Activated naive CD4-positive, alpha-beta T cell treated with anti-CD3 and anti-CD28 coated beads, Interleukin-2, amount 50 U/mL, for 16 hours (primary cell): ENCODE measurements at regions not wholly inside any gene's neighbourhood (a gene's known extent, or its start where the extent isn't known, plus 50 kb on each side); places are given as distances from the start of the nearest gene placed in this dataset.
"Not testable (repeated sequence)": the region's sequence is repeated elsewhere in the genome, so short reads cannot be mapped to it uniquely, and the experiment has no call there.

Source experiments
- DNase-seq: peaks from one replicate; pipeline ENCODE4 v3.0.0-alpha.2; 2020

DNA sequence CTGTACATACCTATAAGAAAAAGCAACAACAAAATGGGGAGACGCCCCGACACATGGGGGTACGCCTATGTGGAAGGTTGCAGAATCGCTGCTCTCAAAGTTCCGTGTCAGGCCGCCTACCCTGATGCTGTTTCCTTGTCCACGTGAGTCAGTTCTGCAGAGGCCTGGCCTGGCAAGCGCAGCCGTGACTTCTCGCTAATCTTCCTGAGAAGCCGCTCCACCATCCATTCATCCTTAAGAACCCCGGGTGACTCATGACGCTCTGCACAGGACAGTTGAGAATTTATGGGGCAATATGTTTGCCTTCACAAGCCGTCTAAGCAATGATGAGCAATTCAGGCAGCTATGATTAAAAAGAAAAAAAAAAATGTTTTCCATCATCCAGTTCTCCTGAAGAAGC lies 122.3 kb upstream of the TMPRSS2 start:
- DNase-seq: no peak

DNA sequence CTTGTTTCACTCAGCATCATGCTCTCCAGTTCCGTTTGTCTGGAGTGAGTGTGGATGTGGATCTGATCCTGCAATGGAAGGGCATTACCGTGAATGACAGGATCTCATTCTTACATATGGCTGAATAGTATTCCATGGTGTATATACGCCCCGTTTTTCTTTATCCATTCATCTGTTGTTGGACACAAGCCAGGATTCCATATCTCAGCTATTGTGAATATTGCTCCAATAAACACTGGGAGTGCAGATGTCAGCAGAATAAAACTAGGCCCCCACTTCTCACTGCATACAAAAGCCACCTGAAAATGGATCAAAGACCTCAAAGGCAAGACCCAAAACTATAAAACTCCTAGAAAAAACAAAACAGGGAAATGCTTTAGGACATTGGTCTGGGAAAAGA lies 120.3 kb upstream of the TMPRSS2 start:
- no peak for DNase-seq

DNA sequence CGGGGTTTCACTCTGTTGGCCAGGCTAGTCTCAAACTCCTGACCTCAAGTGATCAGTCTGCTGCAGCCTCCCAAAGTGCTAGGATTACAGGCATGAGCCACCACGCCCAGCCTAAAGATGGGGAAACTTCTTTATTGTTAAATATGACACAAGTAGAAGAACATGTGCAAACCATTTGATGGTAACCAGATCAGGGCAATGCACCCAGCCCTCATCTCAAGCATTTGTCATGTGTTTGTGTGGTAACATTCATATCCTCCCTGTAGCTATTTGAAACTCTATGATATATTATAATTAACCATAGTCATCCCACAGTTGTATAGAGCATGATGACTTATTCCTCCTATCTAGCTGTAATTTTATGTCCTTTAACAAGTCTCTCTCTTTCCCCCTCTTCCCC lies 119.5 kb upstream of the TMPRSS2 start:
- DNase-seq: no peak

DNA sequence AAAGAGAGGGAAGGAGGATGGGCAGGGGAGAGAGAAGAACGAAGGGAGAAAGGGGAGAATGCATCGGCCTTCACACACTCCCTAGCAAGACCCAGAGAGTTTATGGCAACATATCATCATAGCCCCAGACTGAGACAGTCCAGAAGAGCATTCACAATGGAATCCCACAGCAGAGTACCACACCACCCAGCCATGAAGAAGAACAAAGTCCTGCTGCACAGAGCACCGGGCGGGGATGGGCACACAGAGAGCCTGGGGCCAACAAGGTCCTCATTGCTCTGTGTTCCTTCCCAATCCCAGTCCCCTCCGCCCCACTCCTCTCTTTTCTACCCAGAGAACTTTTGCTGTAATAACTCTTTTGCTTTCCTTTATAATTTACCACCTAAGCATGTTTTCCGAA lies 118.1 kb upstream of the TMPRSS2 start:
- DNase-seq: no peak

DNA sequence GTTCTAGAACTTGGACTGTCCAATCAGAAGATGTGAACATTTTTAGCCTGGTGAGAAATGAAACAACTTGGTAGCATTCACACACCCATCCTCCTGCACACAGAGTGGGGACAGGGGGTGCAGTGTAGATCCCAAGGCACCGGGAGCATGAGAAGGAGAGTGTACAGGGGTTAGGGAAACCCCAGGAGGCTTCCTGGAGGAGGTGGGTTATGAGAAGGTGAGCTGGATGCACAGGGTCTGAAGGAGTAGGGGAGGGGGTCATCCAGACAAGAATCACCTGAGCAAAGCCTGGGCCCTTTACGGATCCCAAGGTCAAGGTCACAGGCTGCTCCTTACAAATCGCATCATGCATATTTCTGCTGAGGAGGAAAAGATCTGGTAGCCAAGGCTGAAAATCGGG lies 117.5 kb upstream of the TMPRSS2 start:
- no peak for DNase-seq

DNA sequence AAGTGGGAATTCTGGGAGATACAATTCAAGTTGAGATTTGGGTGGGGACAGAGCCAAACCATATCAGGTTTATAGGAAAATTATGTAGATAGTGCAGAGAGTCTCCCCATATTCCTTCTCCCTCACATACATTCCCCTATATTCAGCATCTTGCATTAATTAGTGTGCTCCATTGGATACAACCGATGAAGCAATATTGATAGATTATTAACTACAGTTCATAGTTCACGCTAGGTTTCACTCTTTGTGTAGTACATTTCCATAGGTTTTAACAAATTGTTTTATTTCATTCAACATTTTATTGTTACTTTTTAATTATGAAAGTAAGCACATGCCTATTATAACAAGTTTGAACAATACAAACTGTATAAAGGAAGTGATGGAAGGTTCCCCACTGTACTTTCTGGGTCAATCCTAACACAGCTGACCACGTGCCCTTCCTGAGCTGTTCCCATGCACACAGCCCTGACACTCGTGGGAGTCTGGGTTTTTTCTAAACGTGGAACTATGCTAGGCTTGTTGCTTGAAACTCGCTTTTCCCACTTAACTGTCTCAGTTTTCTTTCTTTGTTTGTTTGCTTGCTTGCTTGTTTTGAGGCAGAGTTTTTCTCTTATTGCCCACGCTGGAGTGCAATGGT lies 116.8 kb upstream of the TMPRSS2 start:
- DNase-seq: no peak

DNA sequence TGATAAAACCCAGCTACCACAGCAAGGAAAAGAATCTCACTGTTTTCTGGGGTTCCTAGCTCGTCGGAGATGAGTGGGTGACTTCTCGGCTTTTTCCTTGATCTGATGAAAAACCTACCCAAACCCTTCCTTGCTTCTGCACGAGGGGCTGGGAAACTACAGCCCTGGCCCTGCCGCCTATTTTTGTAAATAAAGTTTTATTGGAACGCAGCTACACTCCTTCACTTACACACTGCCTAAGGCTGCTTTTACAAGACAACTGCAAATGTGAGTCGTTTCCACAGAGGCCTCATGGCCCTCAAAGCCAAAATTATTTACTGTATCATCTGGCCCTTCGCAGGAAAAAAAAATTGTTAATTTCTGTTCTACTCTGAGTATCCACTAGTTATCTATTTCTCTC lies 116.0 kb upstream of the TMPRSS2 start:
- no peak for DNase-seq

DNA sequence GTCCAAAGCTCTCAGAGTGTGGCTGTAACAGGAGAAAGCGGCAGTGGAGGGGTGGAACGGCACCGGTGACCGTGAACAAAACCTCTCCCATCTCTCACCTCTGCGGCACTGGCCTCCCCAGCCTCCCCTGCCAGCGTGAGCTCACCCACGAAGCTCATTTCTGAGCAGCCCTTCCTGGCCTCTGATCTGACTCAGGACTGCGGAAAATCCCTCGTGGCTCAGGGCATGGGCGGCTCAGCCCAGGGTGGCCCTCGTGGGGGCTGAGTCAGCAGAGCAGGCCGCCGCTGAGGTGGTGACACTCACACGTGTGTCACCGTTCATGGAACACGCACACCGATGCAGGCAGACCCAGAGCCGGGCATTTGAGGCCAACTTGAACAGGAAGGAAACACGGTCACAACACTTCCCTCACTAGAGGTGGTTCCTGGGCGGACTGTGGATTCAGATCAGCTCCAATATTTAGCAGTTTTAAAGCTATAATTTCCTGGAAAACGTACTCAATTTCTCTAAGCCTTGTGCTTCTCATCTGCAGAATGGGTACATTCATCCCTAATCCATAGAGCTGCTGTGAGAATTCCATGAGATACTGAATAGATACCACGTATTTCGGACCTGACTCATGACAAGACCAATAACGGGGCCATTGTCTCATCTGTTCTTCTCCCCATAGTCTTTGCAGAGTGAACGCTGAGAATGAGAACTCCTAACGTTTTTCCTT lies 115.0 kb upstream of the TMPRSS2 start:
- DNase-seq: no peak

DNA sequence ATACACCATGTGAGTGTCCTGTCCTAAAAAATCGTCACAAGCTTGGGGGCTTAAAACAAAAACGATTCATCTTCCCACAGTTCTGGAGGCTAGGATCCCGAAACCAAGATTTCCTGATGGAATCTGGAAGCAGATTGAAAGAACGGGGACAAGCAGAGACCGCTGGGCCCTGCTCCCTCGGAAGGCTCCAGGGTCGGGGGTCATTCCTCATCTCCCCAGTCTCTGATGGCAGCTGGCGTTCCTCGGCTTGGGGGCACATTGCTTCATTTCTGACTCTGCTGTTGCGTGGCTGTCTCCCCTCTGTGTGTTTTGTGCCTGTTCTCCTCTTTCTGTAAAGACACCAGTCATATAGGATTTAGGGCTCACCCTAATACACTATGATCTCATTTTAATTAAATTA lies 114.2 kb upstream of the TMPRSS2 start:
- no peak for DNase-seq

DNA sequence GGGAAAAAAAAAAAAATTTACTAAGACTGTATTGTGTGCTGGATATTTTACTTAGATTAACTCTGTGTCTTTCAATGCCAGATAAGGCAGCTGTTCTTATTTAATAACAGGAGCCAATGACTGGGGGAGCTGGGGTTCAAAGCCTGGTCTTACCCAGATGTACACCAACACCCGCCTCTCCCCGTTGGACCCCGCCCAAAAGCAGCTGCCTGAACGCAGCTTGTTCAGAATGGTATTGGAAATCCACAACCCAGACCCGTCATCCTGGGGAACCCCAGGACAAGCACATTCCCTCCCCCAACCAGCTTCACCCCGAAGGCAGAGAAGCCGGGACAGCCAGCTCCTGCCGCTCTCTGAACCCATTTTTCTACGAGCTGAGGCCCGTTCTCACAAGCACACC lies 113.6 kb upstream of the TMPRSS2 start:
- no peak for DNase-seq

DNA sequence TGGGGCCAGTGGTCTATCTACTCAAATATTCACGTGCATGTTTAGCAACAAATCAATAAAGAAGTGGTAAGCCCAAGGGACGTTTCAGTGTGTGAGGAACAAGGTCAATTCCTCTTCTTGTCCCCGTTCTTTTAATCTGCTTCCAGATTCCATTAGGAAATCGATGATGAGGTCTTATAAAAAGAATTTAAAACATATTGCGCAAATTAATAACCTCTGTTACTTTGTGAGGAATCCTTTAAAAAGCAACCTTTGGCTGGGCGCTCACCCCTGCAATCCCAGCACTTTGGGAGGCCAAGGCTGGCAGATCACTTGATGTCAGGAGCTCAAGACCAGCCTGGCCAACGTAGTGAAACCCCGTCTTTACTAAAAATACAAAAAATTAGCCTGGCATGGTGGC lies 113.0 kb upstream of the TMPRSS2 start:
- DNase-seq: no peak

DNA sequence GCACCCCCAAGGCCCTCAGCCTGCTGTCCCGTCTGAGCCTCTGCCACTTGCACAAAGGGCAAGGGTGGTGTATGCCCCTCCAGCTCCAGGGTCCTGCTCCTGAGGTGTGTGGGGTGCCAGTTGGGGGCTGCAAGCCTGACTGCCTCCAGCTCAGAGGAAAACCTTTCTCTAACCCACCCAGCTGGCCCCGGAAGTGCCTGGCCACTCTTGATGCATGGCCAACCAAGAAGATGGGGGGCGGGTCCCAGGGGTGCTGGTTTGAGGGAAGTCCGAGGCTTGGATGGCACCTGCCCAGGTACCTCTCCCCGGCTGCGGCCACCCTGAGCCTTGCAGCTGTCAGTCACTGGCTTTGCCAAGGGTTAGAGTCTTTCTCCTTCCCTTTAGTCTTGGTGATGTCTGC lies 112.6 kb upstream of the TMPRSS2 start:
- no peak for DNase-seq

DNA sequence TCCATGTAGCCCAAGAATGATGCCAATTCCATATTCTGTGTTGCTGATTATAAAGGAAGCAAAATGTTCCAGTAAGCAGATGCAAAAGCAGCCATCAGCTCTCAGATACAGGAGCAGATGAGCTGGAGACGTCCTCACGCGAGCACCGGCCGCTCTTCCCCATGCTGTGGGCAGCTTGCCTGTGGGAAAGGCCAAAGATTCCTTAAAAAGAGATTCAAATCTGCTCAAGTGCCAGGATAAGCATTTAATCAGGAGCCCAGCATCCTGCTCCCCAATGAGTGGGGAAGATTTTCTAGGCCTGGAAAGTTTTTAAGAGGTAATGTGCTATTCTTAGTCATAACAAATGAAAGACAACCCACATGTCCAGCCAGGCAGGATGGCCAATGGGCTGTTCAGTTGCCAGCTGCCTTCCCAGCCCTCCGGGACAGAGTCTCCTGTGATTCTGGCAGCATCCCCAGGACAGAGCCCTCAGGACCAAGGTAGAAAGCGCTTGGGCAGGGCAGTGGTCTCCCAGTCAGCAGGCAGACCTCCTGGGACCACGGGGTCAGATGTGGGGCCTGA lies 108.2 kb upstream of the TMPRSS2 start:
- DNase-seq: no peak

DNA sequence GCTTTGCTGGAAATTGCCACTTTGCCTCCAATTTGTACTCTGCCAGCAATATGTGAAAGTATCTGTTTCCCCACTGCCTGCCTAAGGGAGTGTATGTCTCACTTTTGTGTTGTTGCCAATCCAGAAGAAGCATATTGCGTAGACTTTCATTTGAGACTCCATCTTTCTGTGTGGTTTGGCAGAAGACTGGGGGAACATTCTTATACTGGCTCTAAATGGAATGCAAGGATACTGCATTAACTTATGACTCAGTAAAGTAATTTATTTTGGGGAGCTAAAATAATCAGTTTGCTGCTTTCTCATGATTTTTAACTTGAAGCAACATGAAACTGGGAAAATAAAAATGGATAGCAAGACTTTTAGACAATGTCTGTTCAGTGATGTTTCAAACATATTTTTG lies 107.7 kb upstream of the TMPRSS2 start:
- no peak for DNase-seq

DNA sequence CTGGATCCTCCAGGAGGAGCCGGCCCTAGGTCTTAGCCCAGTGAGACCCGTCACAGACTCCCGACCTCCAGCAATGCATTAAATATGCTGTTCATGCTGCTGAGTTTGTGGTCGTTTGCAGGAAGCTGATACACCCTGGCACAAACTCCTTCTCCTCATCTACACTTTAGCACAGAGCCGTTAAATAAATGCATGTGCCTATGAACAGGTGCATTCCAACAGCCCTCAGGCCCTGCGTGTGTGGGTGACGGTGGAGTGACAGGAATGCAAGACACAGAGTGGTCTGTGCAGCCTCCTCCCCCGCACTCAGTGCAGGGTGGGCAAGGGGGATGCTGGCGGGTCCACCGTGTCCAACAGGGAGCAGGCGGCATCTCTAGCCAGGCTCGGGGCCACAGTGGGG lies 106.6 kb upstream of the TMPRSS2 start:
- no peak for DNase-seq

DNA sequence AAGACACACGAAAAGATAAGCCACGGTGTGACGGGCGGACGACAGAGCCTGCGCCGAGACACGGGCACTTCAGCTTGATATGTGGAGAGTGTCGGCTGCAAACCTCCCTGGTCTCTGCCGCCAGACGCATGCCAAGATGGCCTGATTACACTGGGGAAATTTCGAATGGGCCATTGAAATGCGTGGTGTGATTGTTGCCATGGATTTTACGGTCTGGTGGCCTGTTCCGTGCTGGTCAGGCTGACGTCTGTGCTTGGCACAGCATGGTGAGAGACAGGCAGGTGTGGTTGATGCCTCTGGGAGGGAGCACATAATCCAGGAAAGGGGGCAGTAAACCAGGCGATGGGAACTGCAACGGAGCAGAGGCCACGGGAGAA lies 105.6 kb upstream of the TMPRSS2 start:
- no peak for DNase-seq

DNA sequence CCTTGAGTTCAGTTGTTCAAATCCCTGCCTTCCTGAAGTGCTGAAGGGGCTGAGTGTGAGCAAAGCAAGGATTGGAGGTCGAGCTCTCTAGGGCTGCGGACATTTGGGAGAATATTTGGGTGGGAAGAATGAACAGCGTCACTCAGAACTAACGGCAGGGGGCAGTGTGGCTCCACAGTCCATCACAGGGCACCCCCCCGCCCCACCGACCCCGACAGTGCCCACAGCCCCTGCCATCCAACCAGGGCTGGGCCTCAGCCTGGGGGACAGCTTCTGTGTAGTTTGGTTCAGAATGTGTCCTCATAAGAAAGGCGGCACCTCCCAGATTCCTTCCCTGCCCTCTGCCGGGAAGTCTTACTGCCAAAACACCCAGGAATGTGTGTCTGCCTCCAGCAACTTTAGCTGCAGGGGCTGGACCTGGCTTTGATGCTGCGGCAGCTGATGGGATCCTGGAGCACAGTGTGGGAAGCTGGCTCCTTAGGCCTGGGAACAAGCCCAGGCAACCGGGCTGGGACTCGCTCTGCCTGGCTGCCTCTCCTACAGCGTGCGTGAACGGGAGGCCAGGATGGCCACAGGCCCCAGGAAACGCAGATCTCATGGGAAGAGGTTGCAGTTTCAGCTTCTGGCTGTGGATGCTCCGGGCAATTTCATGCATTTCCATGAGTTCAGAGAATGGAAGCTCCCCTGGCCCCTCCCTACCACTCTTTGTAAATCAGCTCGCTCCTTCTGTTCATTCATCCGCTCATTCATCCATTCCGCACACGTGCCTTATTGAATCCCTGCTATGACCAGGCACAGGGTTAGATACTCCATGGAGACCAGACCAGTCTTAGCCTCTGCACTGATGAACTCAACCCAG lies 104.9 kb upstream of the TMPRSS2 start:
- DNase-seq: no peak

DNA sequence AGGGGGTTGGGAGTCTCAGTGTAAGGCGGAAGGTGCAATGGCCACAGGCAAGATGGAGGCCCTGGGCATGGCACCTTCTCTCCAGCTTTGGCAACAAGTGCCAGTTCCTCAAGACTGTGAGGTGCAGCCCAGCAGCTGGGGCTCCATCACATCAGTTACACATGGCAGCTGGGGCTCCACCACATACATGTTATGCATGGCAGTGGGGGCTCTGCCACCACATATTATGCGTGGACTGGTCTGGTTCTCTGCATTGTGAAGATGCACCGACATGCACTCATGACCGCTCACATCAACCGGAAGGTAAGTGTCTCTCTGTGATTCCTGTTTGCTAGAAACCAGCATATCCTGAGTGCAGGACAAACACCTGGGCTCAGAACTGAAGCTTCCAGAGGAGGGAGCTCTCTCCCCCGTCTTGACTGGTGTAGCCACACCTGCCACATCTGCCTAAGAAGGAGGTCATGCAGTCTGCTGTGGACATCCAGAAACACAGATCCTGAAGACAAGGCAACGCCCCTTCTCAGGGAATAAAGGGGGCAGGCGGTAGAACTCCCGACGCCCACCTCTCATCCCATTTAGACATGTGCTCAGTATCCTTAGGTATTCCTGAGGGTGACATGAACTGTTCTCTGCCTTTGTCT lies 104.1 kb upstream of the TMPRSS2 start:
- no peak for DNase-seq

DNA sequence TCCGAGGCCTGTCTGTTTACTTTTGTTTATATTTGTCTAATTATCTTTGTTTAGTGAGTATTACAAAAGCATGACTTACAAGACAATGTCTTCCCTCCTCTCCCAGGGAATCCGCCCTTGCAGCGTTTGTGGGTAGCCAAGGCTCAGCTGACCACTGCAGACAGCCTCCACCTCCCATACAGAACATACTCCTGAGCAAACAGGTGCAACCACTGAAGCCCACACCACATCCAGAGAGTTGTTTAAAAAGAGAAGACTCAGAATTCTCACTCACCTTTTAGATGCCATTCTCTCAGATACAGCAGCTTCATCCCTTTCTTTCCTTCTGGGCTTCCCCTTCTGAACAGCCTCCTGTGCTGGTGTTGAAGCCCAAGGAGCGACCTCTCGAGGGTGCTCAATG lies 103.5 kb upstream of the TMPRSS2 start:
- DNase-seq: no peak

DNA sequence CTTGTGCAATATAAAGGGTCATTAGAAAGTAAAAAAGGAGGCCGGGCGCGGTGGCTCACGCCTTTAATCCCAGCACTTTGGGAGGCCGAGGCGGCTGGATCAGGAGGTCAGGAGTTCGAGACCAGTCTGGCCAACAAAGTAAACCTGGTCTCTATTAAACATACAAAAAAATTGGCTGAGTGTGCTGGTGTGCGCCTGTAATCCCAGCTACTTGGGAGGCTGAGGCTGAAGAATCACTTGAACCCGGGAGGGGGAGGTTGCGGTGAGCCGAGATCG lies 102.8 kb upstream of the TMPRSS2 start:
- not testable (repeated sequence) for DNase-seq

DNA sequence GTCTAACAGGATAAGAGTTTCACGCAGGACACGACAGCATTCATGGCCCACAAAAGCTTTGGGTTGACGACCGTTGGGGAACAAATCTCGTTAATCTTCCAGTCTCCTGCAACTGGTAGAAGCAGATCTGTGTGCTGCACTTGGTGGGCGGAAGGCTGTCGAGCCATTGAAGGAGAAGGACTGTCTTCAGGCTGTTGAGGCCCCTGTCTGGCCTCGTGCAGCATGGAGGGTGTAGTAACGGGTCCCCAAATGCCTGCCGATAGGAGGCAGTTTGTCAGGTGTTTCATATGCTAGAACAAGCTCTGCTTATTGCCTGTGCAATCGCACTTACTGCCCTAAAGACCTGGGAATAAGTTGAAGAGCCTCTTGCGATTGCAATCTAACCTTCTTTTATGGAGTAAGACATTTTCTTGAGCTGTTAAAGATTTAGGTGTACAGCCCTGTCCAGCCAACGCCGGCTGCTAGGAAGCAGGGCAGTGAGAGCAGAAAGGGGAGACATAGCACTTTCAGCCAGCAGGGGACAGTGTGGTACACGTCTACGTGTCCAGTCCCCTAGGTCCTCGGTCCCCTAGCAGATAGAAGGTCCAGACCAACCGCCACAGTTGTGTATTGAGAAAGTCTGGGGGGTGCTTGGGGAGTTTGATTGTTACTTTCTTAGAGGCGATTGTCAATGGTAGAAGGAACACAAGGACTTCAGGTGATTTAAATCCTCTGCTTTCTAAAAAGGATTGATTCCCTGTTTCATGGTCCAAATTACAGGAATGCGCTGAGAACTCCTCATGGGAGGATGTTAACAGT lies 102.3 kb upstream of the TMPRSS2 start:
- DNase-seq: peak; percentile 23

DNA sequence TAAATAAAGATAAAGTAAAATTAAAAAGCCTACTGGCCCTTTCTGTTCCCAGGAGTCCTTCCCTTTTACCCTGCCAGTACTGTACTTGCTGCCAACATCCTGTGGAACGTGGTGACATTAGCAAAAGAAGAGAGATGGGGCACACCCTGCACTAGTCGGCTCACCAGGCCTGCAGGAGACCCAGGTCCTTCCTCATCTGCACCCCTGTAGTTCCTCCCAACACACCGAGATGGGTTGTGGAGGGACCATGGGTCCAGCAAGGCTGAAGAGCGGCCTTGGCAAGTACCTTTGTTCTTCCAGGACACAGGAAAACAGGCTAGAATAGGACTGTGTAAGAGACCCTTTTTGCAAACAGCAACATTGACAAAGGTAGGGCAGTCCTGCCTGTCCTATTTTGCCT lies 98.7 kb upstream of the TMPRSS2 start:
- no peak for DNase-seq

DNA sequence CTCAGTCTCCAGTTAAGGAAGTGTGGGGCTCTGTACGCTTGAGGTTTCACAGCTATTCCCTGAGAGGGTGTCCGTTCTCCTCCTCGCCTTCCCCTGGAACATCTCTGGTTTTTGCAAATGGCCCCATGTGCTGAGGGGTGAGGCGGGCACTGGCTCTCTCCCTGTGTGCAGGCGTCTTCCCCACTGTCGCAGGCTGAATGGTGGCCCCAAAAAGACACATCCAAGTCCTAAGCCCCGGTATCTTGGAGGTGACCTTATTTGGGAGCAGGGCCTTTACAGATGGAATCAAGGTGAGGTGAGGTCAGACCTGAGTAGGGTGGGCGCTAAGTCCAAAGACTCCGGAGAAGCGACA lies 98.0 kb upstream of the TMPRSS2 start:
- no peak for DNase-seq
